ENCODE measurements at regions not wholly inside any gene's neighbourhood (a gene's known extent, or its start where the extent isn't known, plus 50 kb on each side); places are given as distances from the start of the nearest gene placed in this dataset.

DNA sequence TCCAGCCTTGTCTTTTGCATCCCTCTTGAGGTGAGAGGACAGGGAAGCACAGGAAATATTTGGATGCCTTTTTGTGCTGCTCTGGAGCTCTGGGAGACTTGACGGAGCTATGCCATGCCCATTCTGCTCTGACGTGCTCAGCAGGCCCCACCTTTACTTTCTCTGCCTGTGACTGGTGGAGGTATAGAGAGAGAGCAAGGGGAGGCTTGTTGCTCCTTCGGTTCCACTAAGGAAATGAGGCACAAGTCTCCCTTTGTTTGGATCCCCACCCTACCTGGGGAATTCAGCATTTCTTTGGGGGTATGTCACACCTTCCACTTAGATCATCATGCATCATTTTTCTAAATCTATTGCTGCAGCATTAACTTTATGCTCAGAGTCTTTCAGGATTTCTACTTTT lies 121.8 kb upstream of the CNTLN start:
- TF ChIP-seq, protein P1, sequence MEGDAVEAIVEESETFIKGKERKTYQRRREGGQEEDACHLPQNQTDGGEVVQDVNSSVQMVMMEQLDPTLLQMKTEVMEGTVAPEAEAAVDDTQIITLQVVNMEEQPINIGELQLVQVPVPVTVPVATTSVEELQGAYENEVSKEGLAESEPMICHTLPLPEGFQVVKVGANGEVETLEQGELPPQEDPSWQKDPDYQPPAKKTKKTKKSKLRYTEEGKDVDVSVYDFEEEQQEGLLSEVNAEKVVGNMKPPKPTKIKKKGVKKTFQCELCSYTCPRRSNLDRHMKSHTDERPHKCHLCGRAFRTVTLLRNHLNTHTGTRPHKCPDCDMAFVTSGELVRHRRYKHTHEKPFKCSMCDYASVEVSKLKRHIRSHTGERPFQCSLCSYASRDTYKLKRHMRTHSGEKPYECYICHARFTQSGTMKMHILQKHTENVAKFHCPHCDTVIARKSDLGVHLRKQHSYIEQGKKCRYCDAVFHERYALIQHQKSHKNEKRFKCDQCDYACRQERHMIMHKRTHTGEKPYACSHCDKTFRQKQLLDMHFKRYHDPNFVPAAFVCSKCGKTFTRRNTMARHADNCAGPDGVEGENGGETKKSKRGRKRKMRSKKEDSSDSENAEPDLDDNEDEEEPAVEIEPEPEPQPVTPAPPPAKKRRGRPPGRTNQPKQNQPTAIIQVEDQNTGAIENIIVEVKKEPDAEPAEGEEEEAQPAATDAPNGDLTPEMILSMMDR (conservative IDR thresholded peaks at IDR 0.05; ENCODE audit: low read depth, low read length) = no peak
- TF ChIP-seq BHLHE40 (IDR thresholded peaks at IDR 0.05; ENCODE audit: low read depth, low read length) (no peak), CEBPB (IDR thresholded peaks at IDR 0.05; ENCODE audit: low read depth, low read length) (no peak), POLR2A (IDR thresholded peaks at IDR 0.05; ENCODE audit: low read depth, low read length) (no peak), MAZ (IDR thresholded peaks at IDR 0.05; ENCODE audit: borderline replicate concordance, low read depth, low read length) (no peak), RCOR1 (IDR thresholded peaks at IDR 0.05; ENCODE audit: insufficient replicate concordance, low read length) (no peak), MXI1 (IDR thresholded peaks at IDR 0.05; ENCODE audit: borderline replicate concordance, low read depth, low read length) (no peak), FOS (IDR thresholded peaks at IDR 0.05; ENCODE audit: low read depth, low read length) (no peak), SMC3 (IDR thresholded peaks at IDR 0.05; ENCODE audit: low read depth, low read length) (no peak)
- TF ChIP-seq, protein P2, sequence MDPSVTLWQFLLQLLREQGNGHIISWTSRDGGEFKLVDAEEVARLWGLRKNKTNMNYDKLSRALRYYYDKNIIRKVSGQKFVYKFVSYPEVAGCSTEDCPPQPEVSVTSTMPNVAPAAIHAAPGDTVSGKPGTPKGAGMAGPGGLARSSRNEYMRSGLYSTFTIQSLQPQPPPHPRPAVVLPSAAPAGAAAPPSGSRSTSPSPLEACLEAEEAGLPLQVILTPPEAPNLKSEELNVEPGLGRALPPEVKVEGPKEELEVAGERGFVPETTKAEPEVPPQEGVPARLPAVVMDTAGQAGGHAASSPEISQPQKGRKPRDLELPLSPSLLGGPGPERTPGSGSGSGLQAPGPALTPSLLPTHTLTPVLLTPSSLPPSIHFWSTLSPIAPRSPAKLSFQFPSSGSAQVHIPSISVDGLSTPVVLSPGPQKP (IDR thresholded peaks at IDR 0.05; ENCODE audit: borderline replicate concordance, low read depth, low read length) = no peak

Data from IMR-90 (cell line).